NCI-H774 (cell line): ENCODE measurements at regions not wholly inside any gene's neighbourhood (a gene's known extent, or its start where the extent isn't known, plus 50 kb on each side); places are given as distances from the start of the nearest gene placed in this dataset.

Experiments used
- DNase-seq: peaks from one replicate; lab custom pipeline; 2025; lab: John Stamatoyannopoulos, UW

- DNase-seq = peak; percentile 22
These were observed 120.6 kb downstream of the CD47 start for GRCh38 chr3:107969994-107970819.

- DNase-seq = no peak
These were observed 121.3 kb downstream of the CD47 start for GRCh38 chr3:107969525-107969924.

GRCh38 chr3:107966276-107966675, 124.6 kb downstream of the CD47 start:
- no peak for DNase-seq

GRCh38 chr3:107965136-107965655, 125.6 kb downstream of the CD47 start:
- DNase-seq = no peak

GRCh38 chr3:107963581-107963980, 127.2 kb downstream of the CD47 start:
- no peak for DNase-seq

- DNase-seq = no peak
These were observed 127.9 kb downstream of the CD47 start for GRCh38 chr3:107962946-107963345.

- no peak for DNase-seq
These were observed 128.8 kb downstream of the CD47 start for GRCh38 chr3:107962037-107962436.

GRCh38 chr3:107959550-107960154, 131.2 kb downstream of the CD47 start:
- DNase-seq = no peak

- no peak for DNase-seq
These were observed 132.7 kb downstream of the CD47 start for GRCh38 chr3:107958146-107958545.

GRCh38 chr3:107956991-107957900, 133.6 kb downstream of the CD47 start:
- no peak for DNase-seq

GRCh38 chr3:107954845-107955244, 136.0 kb downstream of the CD47 start:
- no peak for DNase-seq

GRCh38 chr3:107953722-107954121, 137.1 kb downstream of the CD47 start:
- DNase-seq = no peak

GRCh38 chr3:107951126-107951525, 139.7 kb downstream of the CD47 start:
- no peak for DNase-seq

GRCh38 chr3:107950417-107950816, 140.4 kb downstream of the CD47 start:
- DNase-seq = no peak

GRCh38 chr3:107949394-107949970, 141.3 kb downstream of the CD47 start:
- DNase-seq = no peak

GRCh38 chr3:107947203-107947602, 143.6 kb downstream of the CD47 start:
- no peak for DNase-seq

- no peak for DNase-seq
These were observed 144.1 kb downstream of the CD47 start for GRCh38 chr3:107946700-107947099.

GRCh38 chr3:107945417-107946094, 145.3 kb downstream of the CD47 start:
- DNase-seq = no peak

- no peak for DNase-seq
These were observed 146.9 kb downstream of the CD47 start for GRCh38 chr3:107943786-107944523.

- DNase-seq = no peak
These were observed 147.7 kb downstream of the CD47 start for GRCh38 chr3:107942951-107943749.
